ENCODE measurements at regions not wholly inside any gene's neighbourhood (a gene's known extent, or its start where the extent isn't known, plus 50 kb on each side); places are given as distances from the start of the nearest gene placed in this dataset.

DNA sequence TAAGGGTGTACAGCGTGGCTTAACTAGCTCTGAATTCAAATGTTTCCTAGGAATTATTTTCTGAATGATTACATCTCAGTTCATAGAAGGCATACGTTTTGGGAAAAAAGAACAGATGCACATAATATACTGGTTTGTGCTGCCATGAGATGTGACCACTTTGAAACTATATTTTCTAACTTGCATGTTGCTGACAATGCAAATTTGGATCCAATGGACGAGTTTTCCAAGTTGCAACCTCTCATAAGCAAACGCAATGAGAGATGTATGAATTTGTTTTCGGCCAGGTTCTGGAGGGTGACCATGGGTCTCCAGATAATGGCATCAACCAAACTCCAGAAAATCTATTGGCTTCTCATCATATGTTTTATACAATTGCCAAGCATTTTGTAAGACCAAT is 1445.4 kb downstream of the AACS start:
- H3K36me3 ChIP-seq (ENCODE audit: insufficient read depth) = no peaks in the 10 kb centered on the region
- no peak overlapping the region for H3K4me3 Mint-ChIP-seq
- H3K79me2 ChIP-seq (replicated peaks; ENCODE audit: insufficient read depth) = no peaks in the 10 kb centered on the region
- no peaks in the 10 kb centered on the region for H3K27me3 Mint-ChIP-seq (ENCODE audit: insufficient read depth, low read depth, poor library complexity)
- peaks cover 32% of the 10 kb centered on the region; the same call in 2 of the 3 replicates for H3K36me3 Mint-ChIP-seq (ENCODE audit: low read depth)
- no peak overlapping the region for H3K4me3 ChIP-seq
- H3K27ac ChIP-seq (ENCODE audit: low read depth) = no peak overlapping the region
- no peaks in the 10 kb centered on the region for H3K4me1 Mint-ChIP-seq
- H3K27ac Mint-ChIP-seq = no peak overlapping the region
- no peak overlapping the region for H2AFZ ChIP-seq
- no peaks in the 10 kb centered on the region for H3F3A ChIP-seq (replicated peaks; ENCODE audit: low read depth)
- peak; percentile 14 for DNase-seq (ENCODE audit: low spot score)
- H3K27me3 ChIP-seq (ENCODE audit: insufficient read depth) = no peaks in the 10 kb centered on the region
- no peaks in the 10 kb centered on the region for H3K9me2 ChIP-seq (ENCODE audit: insufficient read depth)
- H3K4me2 ChIP-seq = no peak overlapping the region
- no peaks in the 10 kb centered on the region for H3K4me1 ChIP-seq (ENCODE audit: insufficient read depth)
- TF ChIP-seq ZNF114 (CRISPR knock-in tag; IDR thresholded peaks at IDR 0.05) (no peak), ZNF462 (CRISPR knock-in tag; IDR thresholded peaks at IDR 0.05) (no peak), REST (IDR thresholded peaks at IDR 0.05; ENCODE audit: unreplicated experiment) (no peak), NANOG (IDR thresholded peaks at IDR 0.05; ENCODE audit: borderline replicate concordance) (no peak), POLR2AphosphoS5 (IDR thresholded peaks at IDR 0.05; ENCODE audit: low read depth) (no peak), ZNF331 (CRISPR knock-in tag; IDR thresholded peaks at IDR 0.05; ENCODE audit: low read depth) (no peak), CREB1 (CRISPR knock-in tag; IDR thresholded peaks at IDR 0.05; ENCODE audit: low read depth) (no peak), JUNB (IDR thresholded peaks at IDR 0.05; ENCODE audit: unreplicated experiment) (no peak), EZH2phosphoT487 (IDR thresholded peaks at IDR 0.05; ENCODE audit: unreplicated experiment) (no peak), EZH2 (IDR thresholded peaks at IDR 0.05; ENCODE audit: low read depth, unreplicated experiment) (no peak), STAT1 (IDR thresholded peaks at IDR 0.05; ENCODE audit: unreplicated experiment) (no peak)
- TF ChIP-seq, protein P1, sequence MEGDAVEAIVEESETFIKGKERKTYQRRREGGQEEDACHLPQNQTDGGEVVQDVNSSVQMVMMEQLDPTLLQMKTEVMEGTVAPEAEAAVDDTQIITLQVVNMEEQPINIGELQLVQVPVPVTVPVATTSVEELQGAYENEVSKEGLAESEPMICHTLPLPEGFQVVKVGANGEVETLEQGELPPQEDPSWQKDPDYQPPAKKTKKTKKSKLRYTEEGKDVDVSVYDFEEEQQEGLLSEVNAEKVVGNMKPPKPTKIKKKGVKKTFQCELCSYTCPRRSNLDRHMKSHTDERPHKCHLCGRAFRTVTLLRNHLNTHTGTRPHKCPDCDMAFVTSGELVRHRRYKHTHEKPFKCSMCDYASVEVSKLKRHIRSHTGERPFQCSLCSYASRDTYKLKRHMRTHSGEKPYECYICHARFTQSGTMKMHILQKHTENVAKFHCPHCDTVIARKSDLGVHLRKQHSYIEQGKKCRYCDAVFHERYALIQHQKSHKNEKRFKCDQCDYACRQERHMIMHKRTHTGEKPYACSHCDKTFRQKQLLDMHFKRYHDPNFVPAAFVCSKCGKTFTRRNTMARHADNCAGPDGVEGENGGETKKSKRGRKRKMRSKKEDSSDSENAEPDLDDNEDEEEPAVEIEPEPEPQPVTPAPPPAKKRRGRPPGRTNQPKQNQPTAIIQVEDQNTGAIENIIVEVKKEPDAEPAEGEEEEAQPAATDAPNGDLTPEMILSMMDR (conservative IDR thresholded peaks at IDR 0.05; ENCODE audit: low read depth in 2 of 2) = no peak
- TF ChIP-seq, protein P2, sequence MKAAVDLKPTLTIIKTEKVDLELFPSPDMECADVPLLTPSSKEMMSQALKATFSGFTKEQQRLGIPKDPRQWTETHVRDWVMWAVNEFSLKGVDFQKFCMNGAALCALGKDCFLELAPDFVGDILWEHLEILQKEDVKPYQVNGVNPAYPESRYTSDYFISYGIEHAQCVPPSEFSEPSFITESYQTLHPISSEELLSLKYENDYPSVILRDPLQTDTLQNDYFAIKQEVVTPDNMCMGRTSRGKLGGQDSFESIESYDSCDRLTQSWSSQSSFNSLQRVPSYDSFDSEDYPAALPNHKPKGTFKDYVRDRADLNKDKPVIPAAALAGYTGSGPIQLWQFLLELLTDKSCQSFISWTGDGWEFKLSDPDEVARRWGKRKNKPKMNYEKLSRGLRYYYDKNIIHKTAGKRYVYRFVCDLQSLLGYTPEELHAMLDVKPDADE (IDR thresholded peaks at IDR 0.05) = no peak
- H4K20me1 ChIP-seq (replicated peaks; ENCODE audit: insufficient read depth) = no peaks in the 10 kb centered on the region
- H3K9me3 Mint-ChIP-seq = peaks cover 91% of the 10 kb centered on the region
- ATAC-seq = no peak
